Stomach (tissue), 4 donors: ENCODE measurements at regions not wholly inside any gene's neighbourhood (a gene's known extent, or its start where the extent isn't known, plus 50 kb on each side); places are given as distances from the start of the nearest gene placed in this dataset.

ENCODE experiments used
- CTCF ChIP-seq, 7 experiments: fragments of 450-650 bp in 4 of 7; fragments of 200-600 bp in 3 of 7; sonication (generic) in 3 of 7; IDR thresholded peaks; one replicate each; pipeline ENCODE4 v1.5.1; 2016 to 2019; ENCODE audit warnings: antibody characterized with exemption in 7 of 7, control low read depth in 2 of 7, mild to moderate bottlenecking in 1 of 7
- POLR2AphosphoS5 ChIP-seq, 3 donors: sonication (generic); formaldehyde crosslinking; IDR thresholded peaks; one replicate each; pipeline ENCODE4 v1.6.1; 2016; ENCODE audit warnings: antibody characterized with exemption in 3 of 3

DNA sequence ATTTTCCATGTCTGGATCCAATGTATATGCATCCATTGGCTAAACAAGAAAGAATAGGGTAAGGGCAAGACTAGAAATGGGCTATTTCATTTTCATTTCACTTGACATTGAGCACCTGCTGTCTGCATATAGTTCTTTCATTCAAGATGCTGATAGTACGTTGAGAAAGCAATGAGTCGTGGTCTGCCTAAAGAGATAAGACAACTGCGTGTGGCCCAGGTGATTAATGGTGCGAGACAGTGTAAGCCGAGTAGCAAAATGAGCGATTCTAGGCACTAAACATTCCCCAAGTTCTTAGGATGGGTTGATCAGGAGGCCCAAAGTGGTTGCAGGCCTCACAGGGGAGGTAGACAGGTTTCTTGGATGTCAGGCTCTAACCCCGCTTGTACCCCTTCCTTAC is 235.4 kb downstream of the PDCD6IP start:
- TF ChIP-seq CTCF (IDR thresholded peaks at IDR 0.05), result no peak
- no peak for TF ChIP-seq POLR2AphosphoS5 (IDR thresholded peaks at IDR 0.05)
